Cardiac fibroblast (primary cell): ENCODE measurements at regions not wholly inside any gene's neighbourhood (a gene's known extent, or its start where the extent isn't known, plus 50 kb on each side); places are given as distances from the start of the nearest gene placed in this dataset.
A peak's percentile ranks its signal among the peaks of the same experiment; 100 is the strongest.

Source experiments
- DNase-seq, 2 donors: peaks; one replicate each; pipeline versions ENCODE4 v3.0.0 to v3.0.0-alpha.2; 2010; ENCODE audit warnings: low read depth in 2 of 2
- H3K4me3 ChIP-seq, 2 donors: replicated peaks in 1 of 2; 1 replicate in 1 of 2; 2 replicates in 1 of 2; pipeline ENCODE4 v1.5.1; 2011; ENCODE audit warnings: low read depth in 2 of 2, low read length in 2 of 2, mild to moderate bottlenecking in 2 of 2, moderate library complexity in 1 of 2
- TF ChIP-seq, protein P1 (sequence below): IDR thresholded peaks from one replicate; pipeline ENCODE4 v1.5.1; 2011; ENCODE audit warnings: low read depth, mild to moderate bottlenecking, low read length, inconsistent platforms

GRCh38 chr7:22962775-22963350 is 51.1 kb downstream of the HYCC1 start:
- DNase-seq, result no peak
- TF ChIP-seq, protein P1, sequence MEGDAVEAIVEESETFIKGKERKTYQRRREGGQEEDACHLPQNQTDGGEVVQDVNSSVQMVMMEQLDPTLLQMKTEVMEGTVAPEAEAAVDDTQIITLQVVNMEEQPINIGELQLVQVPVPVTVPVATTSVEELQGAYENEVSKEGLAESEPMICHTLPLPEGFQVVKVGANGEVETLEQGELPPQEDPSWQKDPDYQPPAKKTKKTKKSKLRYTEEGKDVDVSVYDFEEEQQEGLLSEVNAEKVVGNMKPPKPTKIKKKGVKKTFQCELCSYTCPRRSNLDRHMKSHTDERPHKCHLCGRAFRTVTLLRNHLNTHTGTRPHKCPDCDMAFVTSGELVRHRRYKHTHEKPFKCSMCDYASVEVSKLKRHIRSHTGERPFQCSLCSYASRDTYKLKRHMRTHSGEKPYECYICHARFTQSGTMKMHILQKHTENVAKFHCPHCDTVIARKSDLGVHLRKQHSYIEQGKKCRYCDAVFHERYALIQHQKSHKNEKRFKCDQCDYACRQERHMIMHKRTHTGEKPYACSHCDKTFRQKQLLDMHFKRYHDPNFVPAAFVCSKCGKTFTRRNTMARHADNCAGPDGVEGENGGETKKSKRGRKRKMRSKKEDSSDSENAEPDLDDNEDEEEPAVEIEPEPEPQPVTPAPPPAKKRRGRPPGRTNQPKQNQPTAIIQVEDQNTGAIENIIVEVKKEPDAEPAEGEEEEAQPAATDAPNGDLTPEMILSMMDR, result no peak
- no peak overlapping the region for H3K4me3 ChIP-seq

DNA sequence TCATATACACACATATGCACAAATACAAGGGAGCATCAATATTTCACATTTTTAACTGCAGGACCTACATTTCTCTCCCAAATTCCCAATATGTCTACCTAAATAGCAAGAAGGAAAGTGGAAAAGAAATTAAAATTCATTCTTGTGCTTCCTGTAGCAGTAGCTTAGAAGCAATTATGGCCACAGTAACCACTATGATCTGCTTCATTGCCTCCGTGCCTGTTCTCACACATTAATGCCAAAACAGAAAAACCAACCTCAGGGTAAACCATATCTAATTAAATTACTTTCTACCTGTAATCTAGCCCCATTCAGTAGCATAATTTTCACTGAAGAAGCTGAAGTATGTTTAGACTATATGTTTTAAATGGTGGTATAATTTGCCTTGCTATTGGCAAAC is 55.2 kb downstream of the HYCC1 start:
- no peak for DNase-seq
- H3K4me3 ChIP-seq, result no peak overlapping the region

GRCh38 chr7:22954251-22954650 is 59.7 kb downstream of the HYCC1 start:
- TF ChIP-seq, protein P1, result no peak
- H3K4me3 ChIP-seq, result no peak overlapping the region
- DNase-seq, result no peak

More for the DNA sequence above, 55.2 kb downstream of the HYCC1 start:
- TF ChIP-seq, protein P1, result no peak

- TF ChIP-seq, protein P1, result no peak
- DNase-seq, result no peak
- no peak overlapping the region for H3K4me3 ChIP-seq
Measured at GRCh38 chr7:22952306-22953015, 61.5 kb downstream of the HYCC1 start.

DNA sequence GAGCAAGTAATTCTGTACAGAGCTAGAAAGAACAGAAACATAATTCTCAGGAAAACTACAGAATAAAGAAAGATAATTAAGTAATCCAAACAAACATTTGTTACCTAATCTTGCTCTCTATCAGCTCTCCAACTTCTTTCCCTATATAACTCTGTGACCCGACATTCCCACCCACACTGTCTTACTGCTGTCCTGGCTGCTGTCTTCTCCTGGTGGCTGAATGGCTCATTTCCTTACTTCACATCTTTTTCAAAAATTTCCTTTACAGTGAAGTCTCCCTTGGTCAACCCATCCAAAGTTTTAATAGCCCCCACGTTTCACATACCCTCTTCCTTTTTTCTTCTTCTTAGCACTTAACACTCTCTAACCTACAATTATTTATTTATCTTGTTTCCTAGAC is 64.0 kb downstream of the HYCC1 start:
- TF ChIP-seq, protein P1, result peak; percentile 16
- H3K4me3 ChIP-seq, result no peak overlapping the region
- peak in 1 of 2 donors; percentile 14 for DNase-seq

DNA sequence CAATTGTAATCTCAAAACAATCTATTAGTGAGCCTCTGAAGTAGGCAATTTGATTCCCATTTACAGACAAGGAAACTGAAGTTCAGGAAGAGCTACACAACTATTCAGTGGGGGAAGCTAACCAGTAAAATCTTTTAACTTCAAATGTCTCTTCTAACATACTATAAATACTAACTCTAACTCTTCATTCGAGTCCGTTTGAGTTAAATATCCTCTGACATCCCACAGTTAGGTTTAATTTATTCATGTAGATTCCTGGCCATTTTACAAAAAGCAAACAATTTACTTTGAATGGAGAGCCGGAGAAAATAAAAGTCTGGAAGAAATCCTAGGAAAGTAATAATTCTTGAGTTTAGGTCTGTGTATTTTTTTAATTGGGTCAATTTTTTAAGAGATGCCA is 64.7 kb downstream of the HYCC1 start:
- TF ChIP-seq, protein P1, result no peak
- no peak overlapping the region for H3K4me3 ChIP-seq

More for the DNA sequence above, 64.7 kb downstream of the HYCC1 start:
- DNase-seq, result no peak
